ENCODE measurements at regions not wholly inside any gene's neighbourhood (a gene's known extent, or its start where the extent isn't known, plus 50 kb on each side); places are given as distances from the start of the nearest gene placed in this dataset.

DNA sequence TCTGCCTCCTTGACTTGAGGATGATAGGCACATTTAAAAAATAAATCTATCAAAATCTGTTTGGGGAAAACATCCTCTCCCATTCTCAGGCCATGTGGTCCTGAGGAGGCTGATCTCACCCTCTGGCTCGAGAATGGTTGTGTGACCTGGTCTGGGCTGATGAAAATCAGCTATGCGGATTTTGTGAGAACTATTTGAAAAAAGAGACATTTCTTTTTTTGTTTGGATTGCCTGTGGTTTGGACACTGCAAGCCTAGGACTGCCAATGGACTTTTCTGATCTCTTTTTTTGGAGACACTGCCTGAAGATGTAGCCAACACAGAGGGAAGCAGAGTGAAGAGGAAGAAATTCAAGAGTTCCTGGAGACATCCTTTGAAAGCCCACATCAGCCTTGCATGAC is 145.9 kb downstream of the HS3ST3B1 start:
- no TSS peak for BruUV-seq (replicated peaks)
- Histone ChIP-seq H3K27ac (ENCODE audit: extremely low read length, insufficient read depth, low read length) (no peak overlapping the region), H3K4me1 (ENCODE audit: insufficient read depth, low read length) (peaks cover 9% of the 10 kb centered on the region), H4K20me1 (ENCODE audit: insufficient read depth, low read length) (no peaks in the 10 kb centered on the region), H3K9me3 (ENCODE audit: low read length) (no peaks in the 10 kb centered on the region), H3K9ac (ENCODE audit: insufficient read depth, low read depth, low read length) (no peak overlapping the region), H2AFZ (ENCODE audit: low read length) (no peak overlapping the region), H3K4me3 (replicated peaks in 1 of 3; ENCODE audit: insufficient read depth in 1 of 3, low read depth in 2 of 3, low read length in 3 of 3) (no peak overlapping the region), H3K79me2 (ENCODE audit: insufficient read depth, low read length) (no peaks in the 10 kb centered on the region), H3K4me2 (ENCODE audit: low read depth, low read length) (no peak overlapping the region), H3K36me3 (replicated peaks in 1 of 2; ENCODE audit: control insufficient read depth in 1 of 2, insufficient read depth in 2 of 2, low read length in 2 of 2) (peaks cover 1 to 26% of the 10 kb centered on the region in 2 experiments; a peak in 4 of 5 replicates), H3K27me3 (ENCODE audit: control insufficient read depth in 1 of 2, insufficient read depth in 2 of 2, low read length in 2 of 2) (no peaks in the 10 kb centered on the region)
- WGBS (ENCODE audit: low lambda C conversion rate) = 100% methylated on average over 2 of the region's 2 CpGs
- no peak for ATAC-seq
- in situ Hi-C loops (cut with HindIII; ENCODE audit: extremely low pct_ligation_motif_present, low pct_unique_long_range_greater_than_20kb) (no loop called here), intact Hi-C loops (cut with micrococcal nuclease; ENCODE audit: unreplicated experiment) (no loop called here)
- TF ChIP-seq ZNF142 (CRISPR knock-in tag; IDR thresholded peaks at IDR 0.05) = no peak
- TF ChIP-seq CHD4 (IDR thresholded peaks at IDR 0.05; ENCODE audit: borderline replicate concordance, low read length) = no peak
- TF ChIP-seq ISL2 (CRISPR knock-in tag; IDR thresholded peaks at IDR 0.05) = no peak
- TF ChIP-seq ZNF704 (CRISPR knock-in tag; IDR thresholded peaks at IDR 0.05; ENCODE audit: borderline replicate concordance) = no peak
- TF ChIP-seq AGO1 (IDR thresholded peaks at IDR 0.05; ENCODE audit: low read depth, low read length, poor library complexity, severe bottlenecking) = no peak
- no peak for TF ChIP-seq ZHX2 (IDR thresholded peaks at IDR 0.05; ENCODE audit: low read depth)
- no peak for TF ChIP-seq ZHX2 (CRISPR knock-in tag; IDR thresholded peaks at IDR 0.05; ENCODE audit: borderline replicate concordance)
- no peak for TF ChIP-seq TP53 (CRISPR knock-in tag; conservative IDR thresholded peaks at IDR 0.05)
- no peak for TF ChIP-seq ZNF709 (CRISPR knock-in tag; IDR thresholded peaks at IDR 0.05)
- TF ChIP-seq ZSCAN31 (CRISPR knock-in tag; IDR thresholded peaks at IDR 0.05; ENCODE audit: low read depth) = no peak
- TF ChIP-seq, protein P1, sequence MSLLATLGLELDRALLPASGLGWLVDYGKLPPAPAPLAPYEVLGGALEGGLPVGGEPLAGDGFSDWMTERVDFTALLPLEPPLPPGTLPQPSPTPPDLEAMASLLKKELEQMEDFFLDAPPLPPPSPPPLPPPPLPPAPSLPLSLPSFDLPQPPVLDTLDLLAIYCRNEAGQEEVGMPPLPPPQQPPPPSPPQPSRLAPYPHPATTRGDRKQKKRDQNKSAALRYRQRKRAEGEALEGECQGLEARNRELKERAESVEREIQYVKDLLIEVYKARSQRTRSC (CRISPR knock-in tag; IDR thresholded peaks at IDR 0.05; ENCODE audit: low read depth) = no peak
- TF ChIP-seq ZNF44 (CRISPR knock-in tag; IDR thresholded peaks at IDR 0.05) = no peak
- DNase-seq (ENCODE audit: low spot score) = no peak
- no peak for FAIRE-seq
- ChIA-PET CTCF (ENCODE audit: low intra/inter-chr PET ratio, low total read pairs) (no interaction called here), POLR2A (no interaction called here)

Data from HepG2 (cell line).